ENCODE measurements at regions not wholly inside any gene's neighbourhood (a gene's known extent, or its start where the extent isn't known, plus 50 kb on each side); places are given as distances from the start of the nearest gene placed in this dataset.

DNA sequence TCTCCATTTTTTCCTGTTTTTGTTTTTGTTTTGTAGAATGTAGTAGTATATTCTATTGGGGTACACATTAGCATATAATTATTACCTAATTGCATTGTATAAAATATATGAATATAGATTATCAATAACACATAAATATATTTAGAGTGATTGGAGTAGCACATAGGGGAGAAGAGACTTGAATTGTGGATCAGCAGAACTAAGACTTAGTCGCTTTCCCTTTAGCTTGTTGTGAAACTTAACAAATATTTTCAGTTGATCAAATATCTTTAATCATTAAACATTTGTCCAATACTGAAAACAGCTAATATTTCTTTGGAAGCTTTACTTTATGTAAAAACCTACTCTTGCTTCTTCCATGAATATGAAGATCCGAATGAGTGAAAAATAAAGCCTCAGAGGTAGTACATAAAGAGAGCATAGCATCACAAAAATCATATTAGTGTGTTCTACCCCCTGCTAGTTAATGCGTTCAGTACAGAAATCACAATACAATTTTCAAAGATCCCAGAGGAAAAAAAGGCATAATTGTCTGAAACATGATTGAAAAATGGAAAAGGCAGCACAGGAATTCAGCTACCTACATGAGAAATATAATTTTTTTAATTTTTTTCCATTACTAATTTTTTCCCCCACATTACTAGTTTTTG is 1348.0 kb upstream of the PRR20A start:
- TF ChIP-seq, protein P1, sequence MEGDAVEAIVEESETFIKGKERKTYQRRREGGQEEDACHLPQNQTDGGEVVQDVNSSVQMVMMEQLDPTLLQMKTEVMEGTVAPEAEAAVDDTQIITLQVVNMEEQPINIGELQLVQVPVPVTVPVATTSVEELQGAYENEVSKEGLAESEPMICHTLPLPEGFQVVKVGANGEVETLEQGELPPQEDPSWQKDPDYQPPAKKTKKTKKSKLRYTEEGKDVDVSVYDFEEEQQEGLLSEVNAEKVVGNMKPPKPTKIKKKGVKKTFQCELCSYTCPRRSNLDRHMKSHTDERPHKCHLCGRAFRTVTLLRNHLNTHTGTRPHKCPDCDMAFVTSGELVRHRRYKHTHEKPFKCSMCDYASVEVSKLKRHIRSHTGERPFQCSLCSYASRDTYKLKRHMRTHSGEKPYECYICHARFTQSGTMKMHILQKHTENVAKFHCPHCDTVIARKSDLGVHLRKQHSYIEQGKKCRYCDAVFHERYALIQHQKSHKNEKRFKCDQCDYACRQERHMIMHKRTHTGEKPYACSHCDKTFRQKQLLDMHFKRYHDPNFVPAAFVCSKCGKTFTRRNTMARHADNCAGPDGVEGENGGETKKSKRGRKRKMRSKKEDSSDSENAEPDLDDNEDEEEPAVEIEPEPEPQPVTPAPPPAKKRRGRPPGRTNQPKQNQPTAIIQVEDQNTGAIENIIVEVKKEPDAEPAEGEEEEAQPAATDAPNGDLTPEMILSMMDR (IDR thresholded peaks at IDR 0.05), result no peak
- TF ChIP-seq POLR2A (IDR thresholded peaks at IDR 0.05), result no peak
